ENCODE measurements at regions not wholly inside any gene's neighbourhood (a gene's known extent, or its start where the extent isn't known, plus 50 kb on each side); places are given as distances from the start of the nearest gene placed in this dataset.

DNA sequence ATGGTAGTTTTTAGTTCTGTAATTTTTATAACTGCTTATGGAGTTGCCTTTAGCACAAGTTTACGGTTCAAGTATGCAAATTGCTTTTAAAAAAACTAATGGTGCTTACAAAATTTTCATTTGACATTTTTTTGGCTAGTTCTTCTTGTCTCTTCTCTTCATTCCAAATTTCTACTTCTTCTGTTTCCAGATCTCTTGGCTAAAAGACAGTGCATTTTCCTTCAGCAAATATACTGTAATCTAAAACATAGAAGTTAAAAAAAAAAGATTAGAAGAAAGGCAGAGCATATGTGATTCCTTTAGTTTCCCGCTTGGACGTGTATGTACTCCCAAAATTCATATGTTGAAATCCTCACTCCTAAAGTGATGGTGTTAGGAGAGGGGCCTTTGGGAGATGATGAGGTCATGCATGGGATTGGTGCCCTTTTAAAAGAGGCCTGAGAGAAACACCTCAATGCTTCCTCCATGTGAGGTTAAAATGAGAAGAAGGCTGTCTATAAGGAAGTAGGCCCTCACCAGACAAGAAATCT, 132.1 kb upstream of the NPY2R start:
- TF ChIP-seq, protein P1, sequence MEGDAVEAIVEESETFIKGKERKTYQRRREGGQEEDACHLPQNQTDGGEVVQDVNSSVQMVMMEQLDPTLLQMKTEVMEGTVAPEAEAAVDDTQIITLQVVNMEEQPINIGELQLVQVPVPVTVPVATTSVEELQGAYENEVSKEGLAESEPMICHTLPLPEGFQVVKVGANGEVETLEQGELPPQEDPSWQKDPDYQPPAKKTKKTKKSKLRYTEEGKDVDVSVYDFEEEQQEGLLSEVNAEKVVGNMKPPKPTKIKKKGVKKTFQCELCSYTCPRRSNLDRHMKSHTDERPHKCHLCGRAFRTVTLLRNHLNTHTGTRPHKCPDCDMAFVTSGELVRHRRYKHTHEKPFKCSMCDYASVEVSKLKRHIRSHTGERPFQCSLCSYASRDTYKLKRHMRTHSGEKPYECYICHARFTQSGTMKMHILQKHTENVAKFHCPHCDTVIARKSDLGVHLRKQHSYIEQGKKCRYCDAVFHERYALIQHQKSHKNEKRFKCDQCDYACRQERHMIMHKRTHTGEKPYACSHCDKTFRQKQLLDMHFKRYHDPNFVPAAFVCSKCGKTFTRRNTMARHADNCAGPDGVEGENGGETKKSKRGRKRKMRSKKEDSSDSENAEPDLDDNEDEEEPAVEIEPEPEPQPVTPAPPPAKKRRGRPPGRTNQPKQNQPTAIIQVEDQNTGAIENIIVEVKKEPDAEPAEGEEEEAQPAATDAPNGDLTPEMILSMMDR (conservative IDR thresholded peaks at IDR 0.05): no peak
- no peak for TF ChIP-seq ZFX (IDR thresholded peaks at IDR 0.05)
